Adipocyte (in vitro differentiated cells): ENCODE measurements at regions not wholly inside any gene's neighbourhood (a gene's known extent, or its start where the extent isn't known, plus 50 kb on each side); places are given as distances from the start of the nearest gene placed in this dataset.

Experiments
- DNase-seq: peaks from one replicate; pipeline ENCODE4 v3.0.0-alpha.2; 2015; ENCODE audit warnings: low read depth
- H3K27me3 ChIP-seq: replicated peaks from 2 replicates; pipeline ENCODE4 v1.7.0; 2013; ENCODE audit warnings: mild to moderate bottlenecking, low read length, moderate library complexity; ENCODE audit not compliant: control insufficient read depth, insufficient read depth
- H3K36me3 ChIP-seq: 2 replicates; pipeline ENCODE4 v1.7.0; 2013; ENCODE audit warnings: low read length, mild to moderate bottlenecking, moderate library complexity; ENCODE audit not compliant: control insufficient read depth, insufficient read depth, severe bottlenecking
- H3K4me1 ChIP-seq: 2 replicates; pipeline ENCODE4 v1.7.0; 2013; ENCODE audit warnings: mild to moderate bottlenecking, low read length, moderate library complexity; ENCODE audit not compliant: control insufficient read depth, insufficient read depth
- H3K4me3 ChIP-seq: 2 replicates; pipeline ENCODE4 v1.7.0; 2013; ENCODE audit warnings: mild to moderate bottlenecking, low read length, moderate library complexity
- H3K9ac ChIP-seq: 2 replicates; pipeline ENCODE4 v1.7.0; 2013; ENCODE audit warnings: mild to moderate bottlenecking, low read length, moderate library complexity
- H3K9me3 ChIP-seq: 2 replicates; pipeline ENCODE4 v1.7.0; 2013; ENCODE audit warnings: mild to moderate bottlenecking, low read length, moderate library complexity; ENCODE audit not compliant: control insufficient read depth

- no peak overlapping the region for H3K9ac ChIP-seq
- H3K4me1 ChIP-seq = no peaks in the 10 kb centered on the region
- H3K36me3 ChIP-seq = no peaks in the 10 kb centered on the region
- no peak for DNase-seq
- H3K27me3 ChIP-seq = no peaks in the 10 kb centered on the region
- H3K4me3 ChIP-seq = no peak overlapping the region
- H3K9me3 ChIP-seq = no peaks in the 10 kb centered on the region
Observed at GRCh38 chr7:10684606-10685005, 289.1 kb upstream of the PHF14 start.

- no peak overlapping the region for H3K4me3 ChIP-seq
- no peaks in the 10 kb centered on the region for H3K36me3 ChIP-seq
Observed at GRCh38 chr7:10685040-10685439, 288.6 kb upstream of the PHF14 start.

GRCh38 chr7:10688544-10688943 lies 285.1 kb upstream of the PHF14 start:
- Histone ChIP-seq H3K4me3 (no peak overlapping the region), H3K36me3 (no peaks in the 10 kb centered on the region), H3K27me3 (no peaks in the 10 kb centered on the region), H3K9ac (no peak overlapping the region), H3K9me3 (no peaks in the 10 kb centered on the region), H3K4me1 (no peaks in the 10 kb centered on the region)
- DNase-seq = no peak

More at GRCh38 chr7:10685040-10685439, 288.6 kb upstream of the PHF14 start:
- Histone ChIP-seq H3K9ac (no peak overlapping the region), H3K4me1 (no peaks in the 10 kb centered on the region), H3K27me3 (no peaks in the 10 kb centered on the region), H3K9me3 (no peaks in the 10 kb centered on the region)
- no peak for DNase-seq

- DNase-seq = no peak
Observed at GRCh38 chr7:10696064-10696463, 277.6 kb upstream of the PHF14 start.

GRCh38 chr7:10703059-10703458 lies 270.6 kb upstream of the PHF14 start:
- H3K9me3 ChIP-seq = no peaks in the 10 kb centered on the region
- H3K9ac ChIP-seq = no peak overlapping the region
- DNase-seq = no peak
- no peaks in the 10 kb centered on the region for H3K27me3 ChIP-seq
- no peak overlapping the region for H3K4me3 ChIP-seq
- no peaks in the 10 kb centered on the region for H3K4me1 ChIP-seq
- no peaks in the 10 kb centered on the region for H3K36me3 ChIP-seq

More at GRCh38 chr7:10696064-10696463, 277.6 kb upstream of the PHF14 start:
- no peaks in the 10 kb centered on the region for H3K36me3 ChIP-seq
- H3K4me1 ChIP-seq = no peaks in the 10 kb centered on the region
- no peak overlapping the region for H3K9ac ChIP-seq
- H3K27me3 ChIP-seq = no peaks in the 10 kb centered on the region
- no peaks in the 10 kb centered on the region for H3K9me3 ChIP-seq
- H3K4me3 ChIP-seq = no peak overlapping the region

- no peaks in the 10 kb centered on the region for H3K36me3 ChIP-seq
- H3K4me1 ChIP-seq = no peaks in the 10 kb centered on the region
- H3K9ac ChIP-seq = no peak overlapping the region
- no peaks in the 10 kb centered on the region for H3K9me3 ChIP-seq
- H3K27me3 ChIP-seq = no peaks in the 10 kb centered on the region
- no peak for DNase-seq
- no peak overlapping the region for H3K4me3 ChIP-seq
Observed at GRCh38 chr7:10703981-10704380, 269.7 kb upstream of the PHF14 start.

- DNase-seq = no peak
- Histone ChIP-seq H3K36me3 (no peaks in the 10 kb centered on the region), H3K27me3 (no peaks in the 10 kb centered on the region), H3K4me1 (no peaks in the 10 kb centered on the region), H3K4me3 (no peak overlapping the region), H3K9ac (no peak overlapping the region), H3K9me3 (no peaks in the 10 kb centered on the region)
Observed at GRCh38 chr7:10704653-10705052, 269.0 kb upstream of the PHF14 start.

- Histone ChIP-seq H3K4me3 (no peak overlapping the region), H3K4me1 (no peaks in the 10 kb centered on the region), H3K27me3 (no peaks in the 10 kb centered on the region), H3K36me3 (no peaks in the 10 kb centered on the region), H3K9me3 (no peaks in the 10 kb centered on the region), H3K9ac (no peak overlapping the region)
- no peak for DNase-seq
Observed at GRCh38 chr7:10706875-10707493, 266.7 kb upstream of the PHF14 start.

GRCh38 chr7:10707519-10707918 lies 266.2 kb upstream of the PHF14 start:
- no peak overlapping the region for H3K4me3 ChIP-seq
- H3K9me3 ChIP-seq = no peaks in the 10 kb centered on the region
- H3K9ac ChIP-seq = no peak overlapping the region
- H3K36me3 ChIP-seq = no peaks in the 10 kb centered on the region
- no peak for DNase-seq
- no peaks in the 10 kb centered on the region for H3K27me3 ChIP-seq
- no peaks in the 10 kb centered on the region for H3K4me1 ChIP-seq

- Histone ChIP-seq H3K9me3 (no peaks in the 10 kb centered on the region), H3K4me1 (no peaks in the 10 kb centered on the region), H3K36me3 (no peaks in the 10 kb centered on the region), H3K27me3 (no peaks in the 10 kb centered on the region), H3K4me3 (no peak overlapping the region), H3K9ac (no peak overlapping the region)
- DNase-seq = no peak
Observed at GRCh38 chr7:10708447-10708846, 265.2 kb upstream of the PHF14 start.

- Histone ChIP-seq H3K4me3 (no peak overlapping the region), H3K27me3 (no peaks in the 10 kb centered on the region), H3K9ac (no peak overlapping the region), H3K36me3 (no peaks in the 10 kb centered on the region), H3K4me1 (no peaks in the 10 kb centered on the region), H3K9me3 (no peaks in the 10 kb centered on the region)
- DNase-seq = no peak
Observed at GRCh38 chr7:10718768-10719167, 254.9 kb upstream of the PHF14 start.

GRCh38 chr7:10720042-10720441 lies 253.6 kb upstream of the PHF14 start:
- Histone ChIP-seq H3K9ac (no peak overlapping the region), H3K4me1 (no peaks in the 10 kb centered on the region), H3K27me3 (no peaks in the 10 kb centered on the region), H3K9me3 (no peaks in the 10 kb centered on the region), H3K4me3 (no peak overlapping the region), H3K36me3 (no peaks in the 10 kb centered on the region)
- no peak for DNase-seq
